ENCODE measurements at regions not wholly inside any gene's neighbourhood (a gene's known extent, or its start where the extent isn't known, plus 50 kb on each side); places are given as distances from the start of the nearest gene placed in this dataset.

DNA sequence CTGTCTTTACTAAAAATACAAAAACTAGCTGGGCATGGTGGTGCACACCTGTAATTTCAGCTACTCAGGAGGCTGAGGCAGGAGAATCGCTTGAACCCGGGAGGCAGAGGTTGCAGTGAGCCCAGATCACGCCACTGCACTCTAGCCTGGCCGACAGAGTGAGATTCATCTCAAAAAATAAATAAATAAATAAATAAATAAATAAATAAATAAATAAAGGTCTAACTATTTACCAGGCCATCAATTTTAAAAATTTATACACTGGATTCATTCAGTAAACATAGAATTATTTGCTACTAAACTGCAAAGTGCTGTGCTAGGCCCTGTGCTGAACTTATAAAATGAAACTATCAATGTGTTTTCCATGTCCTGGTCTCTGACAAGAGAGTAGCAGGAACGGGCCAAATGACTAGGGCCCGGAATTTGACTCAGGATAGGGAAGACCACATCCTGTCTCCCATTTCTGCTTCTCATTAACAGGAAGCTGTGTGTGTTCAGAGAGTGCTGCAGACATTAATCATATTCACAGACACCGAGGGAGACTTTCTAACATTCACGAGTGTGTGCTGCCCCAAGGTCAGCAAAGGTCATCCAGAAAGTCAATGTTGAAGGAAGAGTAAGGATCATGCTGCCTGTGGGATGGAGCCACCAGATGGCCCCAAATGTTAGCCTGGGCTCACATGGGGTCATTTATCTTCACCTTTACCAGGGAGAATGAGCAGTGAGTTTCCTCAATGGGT, 95.8 kb downstream of the SPP2 start:
- DNase-seq = no peak

DNA sequence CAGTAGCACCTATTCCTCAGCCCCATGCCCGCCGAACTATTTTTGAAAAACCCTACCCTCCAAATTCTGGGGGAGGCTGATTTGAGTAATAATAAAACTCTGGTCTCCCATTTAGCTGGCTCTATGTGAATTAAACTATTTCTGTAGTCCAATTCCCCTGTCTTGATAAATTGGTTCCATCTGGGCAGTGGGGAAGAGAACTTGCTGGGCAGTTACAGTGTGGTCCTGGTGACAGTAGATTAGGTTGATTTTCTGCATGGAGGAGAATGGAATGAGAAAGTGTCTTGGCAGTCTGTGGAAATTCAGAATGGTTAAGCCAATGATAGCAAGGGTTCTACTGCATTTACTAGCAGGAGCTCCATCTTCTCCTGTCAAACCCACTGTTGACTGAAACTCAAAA, 95.0 kb downstream of the SPP2 start:
- no peak for DNase-seq

DNA sequence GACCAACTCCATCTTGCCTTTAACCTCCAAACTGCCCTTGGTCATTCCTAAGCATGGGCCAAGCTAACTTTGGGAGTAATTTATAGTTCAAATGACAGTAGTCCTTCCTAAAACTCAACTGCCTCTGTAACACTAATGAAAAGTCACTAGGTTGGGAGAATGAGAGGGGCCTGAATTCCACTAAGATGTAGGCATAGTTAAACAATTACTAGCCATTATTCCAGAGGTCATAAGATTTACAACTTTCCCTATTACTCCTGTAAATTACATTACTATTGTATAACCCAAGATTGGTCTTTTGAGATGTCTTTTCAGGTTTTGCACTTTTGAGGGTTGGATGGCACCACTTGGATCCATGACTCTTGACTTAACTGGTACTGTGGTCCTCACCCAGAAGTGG, 94.6 kb downstream of the SPP2 start:
- no peak for DNase-seq

DNA sequence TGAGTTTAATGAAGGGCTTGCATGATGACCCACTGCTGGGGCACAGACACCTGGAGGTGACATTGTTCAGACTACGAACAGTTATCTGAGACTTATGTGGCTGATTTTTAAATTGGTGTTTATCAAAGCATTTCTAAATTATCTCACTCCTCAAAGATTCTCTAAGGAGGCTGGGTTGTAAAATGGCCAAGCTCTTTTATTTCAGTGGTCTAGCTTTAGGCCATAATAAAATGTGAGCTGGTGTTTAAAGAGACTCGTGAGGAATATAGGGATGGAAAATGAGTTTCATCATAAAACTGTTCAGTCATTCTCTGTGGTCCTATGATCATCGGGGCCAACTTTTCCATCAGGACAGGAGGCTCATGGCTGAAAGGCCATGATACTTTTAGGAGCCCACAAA, 93.4 kb downstream of the SPP2 start:
- no peak for DNase-seq

DNA sequence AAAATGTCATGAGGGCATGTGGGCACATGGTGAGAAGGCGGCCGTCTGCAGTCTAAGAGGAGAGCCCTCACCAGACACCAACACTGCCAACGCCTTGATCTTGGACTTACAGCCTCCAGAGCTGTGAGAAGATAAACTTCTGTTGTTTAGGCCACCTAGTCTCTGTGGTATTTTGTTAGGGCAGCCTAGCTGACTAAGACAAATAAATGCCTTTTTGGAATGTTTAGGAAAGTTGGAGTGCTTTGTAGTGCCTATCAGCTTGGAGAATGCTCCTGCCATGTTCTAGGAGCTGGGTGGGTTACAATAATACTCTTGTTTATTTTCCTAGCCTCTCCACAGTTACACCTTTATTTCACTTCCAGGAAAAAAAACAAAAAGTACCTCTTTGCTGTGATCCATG, 92.0 kb downstream of the SPP2 start:
- DNase-seq = no peak

DNA sequence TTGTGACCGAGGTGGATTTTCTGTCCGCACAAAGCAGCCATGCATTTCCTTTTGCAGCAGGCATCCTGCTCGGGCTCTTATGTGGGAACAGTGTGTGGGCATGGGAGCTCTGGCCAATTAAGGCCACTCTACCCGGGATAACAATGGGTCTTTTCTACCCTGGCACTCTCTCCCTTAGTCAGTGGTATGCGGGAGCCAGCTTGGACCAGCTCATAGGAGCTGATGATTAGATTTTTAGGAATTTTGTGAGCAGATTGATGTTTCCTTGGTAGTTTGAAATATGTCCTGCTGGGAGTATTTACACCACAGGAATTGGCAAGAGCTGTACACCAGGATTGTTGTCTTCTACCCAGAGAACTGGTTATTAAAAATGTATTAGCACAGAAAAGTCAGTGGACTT, 89.3 kb downstream of the SPP2 start:
- no peak for DNase-seq

DNA sequence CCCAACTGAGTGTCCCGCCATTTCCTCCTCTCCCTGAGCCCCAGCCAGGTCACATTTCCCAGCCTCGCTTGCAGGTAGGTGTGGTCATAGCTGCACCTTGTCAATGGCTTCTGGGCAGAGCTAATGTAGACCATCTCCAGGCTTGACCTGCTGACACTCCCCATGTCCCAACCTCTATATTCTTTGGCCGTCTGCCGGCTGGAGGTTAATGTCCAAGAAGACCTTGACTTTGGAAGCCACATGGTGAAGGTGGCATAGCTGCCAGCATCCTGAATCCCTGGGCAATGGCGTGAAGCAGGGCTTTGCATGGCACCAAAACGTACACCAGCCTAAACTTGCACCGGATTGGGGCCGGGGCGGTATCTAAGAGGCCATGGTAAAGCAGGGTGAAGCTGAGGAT, 88.3 kb downstream of the SPP2 start:
- no peak for DNase-seq

DNA sequence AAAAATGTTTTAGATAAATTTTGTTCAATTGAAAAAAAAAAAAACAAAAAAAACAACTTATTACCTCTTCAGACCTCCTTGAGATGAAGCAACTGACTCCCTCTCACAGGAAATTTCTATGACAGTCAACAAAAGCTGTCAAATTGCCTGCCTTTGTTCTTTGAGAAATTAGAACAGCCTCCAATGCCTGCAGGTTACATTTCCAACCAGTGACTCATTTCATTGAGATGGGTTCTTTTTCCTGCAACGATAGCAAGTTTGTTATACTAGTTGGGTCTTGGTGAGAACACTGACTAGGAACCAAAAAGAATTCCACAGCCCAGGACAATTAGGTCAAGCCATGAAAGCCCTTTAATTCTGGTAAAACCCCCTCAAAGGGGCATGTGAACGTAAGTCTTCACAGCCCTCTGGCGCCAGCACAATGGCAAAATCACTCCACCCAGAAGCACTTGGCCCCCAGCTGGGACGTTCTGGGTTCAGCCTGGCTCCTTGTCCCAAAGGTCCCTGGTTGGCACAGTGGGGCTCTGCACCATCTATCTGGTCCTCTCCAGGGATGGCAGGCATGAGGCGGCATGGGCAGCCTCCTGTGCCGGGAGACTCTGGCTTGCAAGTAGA, 87.0 kb downstream of the SPP2 start:
- no peak for DNase-seq

DNA sequence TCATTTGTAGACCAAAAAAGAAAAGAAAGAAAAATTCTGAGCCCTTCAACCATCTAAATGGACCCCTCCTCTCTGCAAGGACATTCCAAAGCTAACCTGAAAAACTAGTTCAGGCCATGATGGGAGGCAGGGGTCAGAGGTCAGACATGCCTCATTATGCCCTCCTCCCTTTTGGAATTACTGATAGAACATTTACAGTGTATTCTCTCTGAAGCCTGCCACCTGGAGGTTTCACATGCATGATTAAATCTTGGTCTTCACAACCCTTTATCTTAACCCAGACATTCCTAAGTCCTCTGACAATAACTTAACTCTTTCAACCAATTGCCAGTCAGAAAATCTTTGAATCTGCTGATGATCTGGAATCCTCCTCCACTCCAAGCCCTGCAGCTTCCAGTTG, 86.0 kb downstream of the SPP2 start:
- no peak for DNase-seq

DNA sequence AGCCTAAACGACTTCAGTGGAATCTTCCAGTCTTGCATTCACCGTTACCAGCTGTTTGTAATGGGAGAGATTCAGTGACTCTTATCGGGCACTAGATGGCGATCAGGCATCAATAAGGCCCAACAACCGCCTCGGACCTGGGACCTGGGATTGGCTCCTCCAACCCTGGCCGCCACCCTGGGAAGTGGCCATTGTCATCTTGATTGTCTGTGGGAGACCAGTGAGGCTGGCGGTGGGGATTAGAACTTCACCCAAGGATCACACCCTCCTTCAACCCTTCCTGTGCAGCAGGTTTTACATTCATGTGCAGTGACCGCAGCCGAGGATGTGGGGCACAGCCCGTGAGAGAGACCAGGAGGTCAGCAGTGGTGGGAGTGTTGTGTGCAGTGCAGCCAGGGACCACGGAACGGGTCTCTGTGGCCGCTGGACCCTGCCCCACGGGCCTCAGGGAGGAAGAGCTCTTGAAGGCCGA, 85.3 kb downstream of the SPP2 start:
- no peak for DNase-seq

DNA sequence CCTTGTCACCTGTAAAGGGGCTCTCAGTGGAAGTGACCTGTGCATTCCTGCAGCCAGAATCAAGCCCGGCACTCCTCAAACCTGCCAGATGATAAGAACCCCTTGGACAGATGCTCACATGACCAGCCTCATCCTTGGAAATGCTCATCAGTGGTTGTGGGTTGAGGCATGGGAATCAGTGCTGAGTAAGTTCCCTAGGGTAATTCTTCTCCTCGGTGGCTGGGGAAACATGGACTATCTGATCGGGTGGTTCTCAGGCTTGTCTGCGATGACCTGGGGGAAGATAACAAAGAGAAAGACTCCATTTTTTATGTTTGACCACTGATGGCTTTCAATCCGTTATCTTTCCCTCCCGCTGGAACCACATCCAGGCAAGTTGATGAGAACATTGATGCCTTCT, 84.0 kb downstream of the SPP2 start:
- DNase-seq = no peak

DNA sequence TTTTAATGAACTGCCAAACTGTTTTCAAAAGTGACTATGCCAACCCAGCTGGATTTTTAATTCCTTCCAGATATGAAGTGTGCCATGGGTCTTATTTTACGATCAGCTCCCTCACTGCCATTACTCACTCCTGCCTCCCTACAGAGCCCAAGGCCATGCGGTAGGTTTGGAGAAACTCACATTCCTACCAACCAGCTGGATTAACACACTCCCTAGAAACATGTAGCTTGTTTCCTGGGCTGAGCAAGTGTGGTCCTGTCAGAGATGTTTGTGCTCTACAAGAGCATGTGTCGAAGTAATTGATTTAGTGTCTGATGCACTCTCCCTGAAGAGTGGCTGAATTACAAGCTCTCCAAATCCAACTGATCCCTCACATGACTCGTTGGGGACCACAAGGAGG, 82.5 kb downstream of the SPP2 start:
- no peak for DNase-seq

DNA sequence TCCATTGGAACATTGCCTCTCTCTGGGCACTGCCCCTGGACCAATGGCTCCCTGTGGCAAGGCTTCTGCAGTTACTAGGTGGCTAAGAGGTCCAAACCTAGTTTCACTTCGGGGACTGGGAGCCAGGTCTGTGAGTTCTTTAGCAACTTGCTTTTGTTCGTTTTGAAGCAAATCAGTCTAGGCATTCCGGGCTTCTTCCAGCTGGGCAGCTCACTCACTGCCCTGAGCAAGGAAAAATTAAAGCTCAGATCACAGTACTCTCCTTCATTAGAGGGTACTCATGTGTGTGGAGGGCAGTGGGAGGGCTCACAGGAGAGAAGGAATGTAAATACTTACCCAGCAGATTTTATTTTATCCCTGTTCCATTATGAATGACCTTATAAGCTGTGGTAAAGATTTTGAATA, 80.3 kb downstream of the SPP2 start:
- DNase-seq = no peak

DNA sequence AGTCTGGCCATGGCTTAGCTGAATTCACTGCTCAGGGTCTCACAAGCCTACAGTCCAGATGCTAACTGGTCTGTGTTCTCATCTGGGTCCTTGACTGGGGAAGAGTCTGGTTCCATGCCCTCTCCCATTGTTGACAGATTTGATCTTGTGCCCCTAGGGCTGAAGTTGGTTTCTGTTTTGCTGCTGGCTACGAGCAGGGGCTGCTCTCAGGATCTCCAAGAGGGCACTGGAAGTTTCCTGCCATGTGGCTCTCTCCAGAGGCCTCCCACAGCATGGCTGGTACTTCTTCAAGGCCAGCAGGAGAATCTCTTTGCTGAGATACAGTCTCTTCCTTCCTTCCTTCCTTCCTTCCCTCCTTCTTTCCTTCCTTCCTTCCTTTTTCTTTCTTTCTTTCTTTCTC, 78.1 kb downstream of the SPP2 start:
- no peak for DNase-seq

Measured in bone marrow (tissue), 2 donors.